ENCODE measurements at regions not wholly inside any gene's neighbourhood (a gene's known extent, or its start where the extent isn't known, plus 50 kb on each side); places are given as distances from the start of the nearest gene placed in this dataset.

- TF ChIP-seq CTCF (IDR thresholded peaks at IDR 0.05; ENCODE audit: borderline replicate concordance, extremely low read depth, low read length, poor library complexity, severe bottlenecking) (no peak), EZH2 (IDR thresholded peaks at IDR 0.05; ENCODE audit: borderline replicate concordance, low read depth, low read length, severe bottlenecking) (no peak)
These were observed 82.5 kb downstream of the PRL start for GRCh38 chr6:22214314-22214713.
